ENCODE measurements at regions not wholly inside any gene's neighbourhood (a gene's known extent, or its start where the extent isn't known, plus 50 kb on each side); places are given as distances from the start of the nearest gene placed in this dataset.

DNA sequence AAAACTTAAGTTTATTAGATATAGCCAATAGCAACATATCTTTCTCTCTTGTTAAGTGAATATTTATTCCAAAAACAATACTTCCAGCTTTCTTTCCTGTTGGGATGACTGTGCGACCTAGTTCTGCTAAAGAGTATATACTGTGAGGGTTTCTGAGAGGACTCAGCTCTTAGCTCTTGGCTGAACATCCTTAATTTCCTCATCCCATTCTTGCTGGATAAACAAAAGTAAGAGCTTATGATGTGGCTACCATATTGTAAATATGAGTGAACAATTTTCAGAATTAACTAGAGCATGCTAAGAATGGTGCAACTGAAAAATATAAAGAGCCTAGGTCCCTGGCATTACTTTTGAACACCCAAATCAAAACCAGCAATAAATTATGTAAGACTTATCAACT lies 279.5 kb upstream of the GNAI1 start:
- TF ChIP-seq CTCF (IDR thresholded peaks at IDR 0.05) (no peak), POLR2A (IDR thresholded peaks at IDR 0.05) (no peak)
